ENCODE measurements at regions not wholly inside any gene's neighbourhood (a gene's known extent, or its start where the extent isn't known, plus 50 kb on each side); places are given as distances from the start of the nearest gene placed in this dataset.
A peak's percentile ranks its signal among the peaks of the same experiment; 100 is the strongest.

- H3K4me3 ChIP-seq (ENCODE audit: low read length), result no peak overlapping the region
- no peak for TF ChIP-seq CTCF (IDR thresholded peaks at IDR 0.05; ENCODE audit: insufficient read depth, low read depth, low read length, missing control alignments)
- no peak for DNase-seq (ENCODE audit: low read depth)
Observed at GRCh38 chr13:68110178-68110768, 880.1 kb upstream of the PCDH9 start.

GRCh38 chr13:68107667-68108066, 877.5 kb upstream of the PCDH9 start:
- DNase-seq (ENCODE audit: low read depth), result no peak
- H3K4me3 ChIP-seq (ENCODE audit: low read length), result no peak overlapping the region
- no peak for TF ChIP-seq CTCF (IDR thresholded peaks at IDR 0.05; ENCODE audit: insufficient read depth, low read depth, low read length, missing control alignments)

GRCh38 chr13:68099631-68100030, 869.5 kb upstream of the PCDH9 start:
- no peak for TF ChIP-seq CTCF (IDR thresholded peaks at IDR 0.05; ENCODE audit: insufficient read depth, low read depth, low read length, missing control alignments)
- DNase-seq (ENCODE audit: low read depth), result peak; percentile 79
- H3K4me3 ChIP-seq (ENCODE audit: low read length), result no peak overlapping the region

GRCh38 chr13:68081061-68081460, 850.9 kb upstream of the PCDH9 start:
- no peak for DNase-seq (ENCODE audit: low read depth)
- H3K4me3 ChIP-seq (ENCODE audit: low read length), result no peak overlapping the region
- TF ChIP-seq CTCF (IDR thresholded peaks at IDR 0.05; ENCODE audit: insufficient read depth, low read depth, low read length, missing control alignments), result no peak

- DNase-seq (ENCODE audit: low read depth), result peak; percentile 34
- no peak overlapping the region for H3K4me3 ChIP-seq (ENCODE audit: low read length)
- no peak for TF ChIP-seq CTCF (IDR thresholded peaks at IDR 0.05; ENCODE audit: insufficient read depth, low read depth, low read length, missing control alignments)
Observed at GRCh38 chr13:68078874-68079273, 848.7 kb upstream of the PCDH9 start.

GRCh38 chr13:68078469-68078868, 848.3 kb upstream of the PCDH9 start:
- no peak overlapping the region for H3K4me3 ChIP-seq (ENCODE audit: low read length)
- DNase-seq (ENCODE audit: low read depth), result peak; percentile 72
- no peak for TF ChIP-seq CTCF (IDR thresholded peaks at IDR 0.05; ENCODE audit: insufficient read depth, low read depth, low read length, missing control alignments)

- no peak overlapping the region for H3K4me3 ChIP-seq (ENCODE audit: low read length)
- no peak for TF ChIP-seq CTCF (IDR thresholded peaks at IDR 0.05; ENCODE audit: insufficient read depth, low read depth, low read length, missing control alignments)
- DNase-seq (ENCODE audit: low read depth), result no peak
Observed at GRCh38 chr13:68076046-68076445, 845.9 kb upstream of the PCDH9 start.

Data from epithelial cell of esophagus (primary cell).